Pons (tissue), 1 donor: ENCODE measurements at regions not wholly inside any gene's neighbourhood (a gene's known extent, or its start where the extent isn't known, plus 50 kb on each side); places are given as distances from the start of the nearest gene placed in this dataset.
"Not testable (repeated sequence)": the region's sequence is repeated elsewhere in the genome, so short reads cannot be mapped to it uniquely, and the experiment has no call there.

Experiments
- DNase-seq: peaks from one replicate; pipeline ENCODE4 v3.0.0-alpha.2; 2016; ENCODE audit warnings: low spot score

DNA sequence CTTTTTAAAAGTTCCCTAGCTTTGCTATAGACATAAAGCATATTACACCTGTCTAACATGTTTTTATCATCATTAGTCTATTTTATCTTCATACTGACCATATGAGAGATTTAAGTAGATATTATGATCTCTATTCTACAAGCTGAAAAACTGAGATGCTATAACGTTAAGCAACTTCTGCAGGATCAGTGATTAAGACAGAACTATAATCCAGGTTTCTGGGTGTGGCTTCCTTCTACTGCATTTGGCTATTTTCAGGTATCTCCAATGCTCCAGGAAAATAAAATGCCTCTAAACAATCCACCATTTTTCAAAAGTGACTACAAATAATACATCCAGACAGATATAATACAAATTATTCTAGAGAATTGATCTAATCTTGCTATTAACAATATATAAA, 53.4 kb downstream of the RGS2 start:
- no peak for DNase-seq

DNA sequence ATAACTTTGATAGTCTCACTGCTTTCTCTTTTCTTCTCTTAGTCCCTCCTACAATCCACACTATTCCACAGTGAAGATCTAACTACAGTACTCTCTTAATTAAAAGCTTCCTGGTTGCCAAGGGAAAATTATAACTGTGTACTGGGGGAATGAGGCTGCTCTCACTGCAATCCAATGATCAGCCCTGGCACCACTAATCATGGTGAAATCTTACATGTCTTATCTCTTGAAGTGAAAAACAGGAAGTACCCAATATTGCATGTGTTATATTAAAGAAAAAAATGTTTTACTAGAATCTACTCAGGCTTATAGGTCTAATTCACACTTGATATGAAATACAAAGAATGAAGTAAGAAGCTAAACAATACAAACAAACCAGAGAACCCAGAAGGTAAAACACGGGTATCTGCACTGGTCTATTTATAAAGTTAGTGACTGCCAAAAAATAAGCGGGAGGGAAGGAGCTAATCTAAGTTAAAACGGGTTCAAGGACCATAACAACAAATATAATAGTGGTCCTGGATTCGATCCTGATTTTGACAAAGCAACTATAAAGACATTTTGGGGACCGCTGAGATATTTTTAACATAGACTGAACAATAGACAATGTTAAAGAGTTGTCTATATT, 57.5 kb downstream of the RGS2 start:
- DNase-seq: no peak

DNA sequence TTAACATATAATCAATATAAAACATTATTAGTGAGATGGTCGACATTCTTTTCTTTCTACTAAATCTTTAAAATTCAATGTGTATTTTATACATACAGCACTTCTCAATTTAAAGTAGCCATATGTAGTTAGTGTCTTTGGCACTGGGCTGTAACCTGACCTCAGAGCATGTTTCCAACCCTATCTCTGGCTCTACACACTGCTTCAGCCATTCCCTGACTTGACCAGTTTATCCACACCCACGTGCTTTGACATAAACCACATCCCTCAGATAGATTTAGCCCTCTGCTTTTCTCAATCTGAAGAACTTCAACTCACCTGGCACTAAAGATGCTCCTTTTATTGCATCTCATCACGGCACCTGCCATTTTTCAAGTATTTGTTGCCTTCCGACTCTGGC, 58.3 kb downstream of the RGS2 start:
- DNase-seq: no peak

DNA sequence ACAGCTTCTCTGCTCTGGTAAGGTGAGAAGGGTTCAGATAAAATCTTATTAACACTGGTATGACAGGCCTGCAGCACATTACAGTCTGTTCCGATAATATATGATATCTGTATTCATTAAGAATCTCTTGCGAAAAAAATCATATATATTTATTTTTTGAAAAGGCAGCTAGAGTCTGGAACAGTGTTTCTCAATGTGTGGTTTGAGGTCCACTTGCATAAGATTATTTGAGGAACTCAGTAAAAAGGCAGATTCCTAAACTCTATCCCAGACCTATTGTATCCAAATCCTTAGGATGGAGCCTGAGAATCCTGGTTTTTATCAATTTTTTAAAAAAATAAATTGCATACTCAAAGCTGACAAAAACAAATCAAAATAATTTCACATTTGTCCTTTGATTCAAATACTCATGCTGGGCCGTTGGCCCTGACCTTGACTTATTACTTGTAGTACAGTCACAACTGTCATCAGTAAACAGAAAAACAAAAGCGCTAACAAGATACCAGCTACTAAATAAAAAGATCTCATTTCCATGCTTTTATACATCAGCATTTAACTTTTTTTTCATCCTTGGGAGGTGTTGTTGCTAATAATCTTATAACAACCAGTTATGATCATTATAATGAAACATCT, 60.6 kb downstream of the RGS2 start:
- DNase-seq: no peak

DNA sequence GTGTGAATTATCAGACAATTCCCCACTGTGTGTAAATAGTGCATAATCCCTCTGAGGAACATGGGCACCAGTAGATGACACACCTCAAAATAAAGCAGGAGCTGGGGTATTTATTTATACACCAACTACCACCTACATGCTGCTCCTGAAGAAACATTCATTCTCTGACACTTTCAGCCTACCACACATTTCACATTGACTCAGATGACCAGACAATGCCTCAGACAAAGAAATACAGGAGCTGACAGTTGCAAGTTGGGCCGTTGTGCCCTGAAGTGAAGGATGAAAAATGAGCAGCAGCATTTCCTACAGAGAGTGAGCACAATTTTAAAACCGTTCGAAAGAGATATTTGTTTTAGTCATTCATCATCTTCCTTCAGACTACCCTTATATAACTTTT, 63.2 kb downstream of the RGS2 start:
- DNase-seq: no peak

DNA sequence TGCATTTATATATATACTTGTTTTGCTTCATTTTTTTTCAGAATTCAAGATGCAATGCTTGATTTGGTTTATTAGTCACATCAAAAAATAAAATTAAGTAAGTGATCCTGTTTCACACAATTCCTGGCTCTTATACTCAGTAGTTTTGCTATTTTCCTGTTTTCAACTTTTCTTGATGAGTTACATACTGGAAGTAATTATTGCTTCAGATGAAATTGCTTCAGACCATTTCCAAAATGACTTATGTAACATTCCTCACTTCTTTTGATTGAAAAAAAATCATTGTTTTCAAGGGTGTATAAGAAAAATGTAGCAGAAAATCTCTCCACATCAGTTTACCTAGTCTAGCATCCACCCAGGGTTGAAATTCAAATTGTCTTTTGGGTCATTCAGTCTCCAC, 65.0 kb downstream of the RGS2 start:
- no peak for DNase-seq

DNA sequence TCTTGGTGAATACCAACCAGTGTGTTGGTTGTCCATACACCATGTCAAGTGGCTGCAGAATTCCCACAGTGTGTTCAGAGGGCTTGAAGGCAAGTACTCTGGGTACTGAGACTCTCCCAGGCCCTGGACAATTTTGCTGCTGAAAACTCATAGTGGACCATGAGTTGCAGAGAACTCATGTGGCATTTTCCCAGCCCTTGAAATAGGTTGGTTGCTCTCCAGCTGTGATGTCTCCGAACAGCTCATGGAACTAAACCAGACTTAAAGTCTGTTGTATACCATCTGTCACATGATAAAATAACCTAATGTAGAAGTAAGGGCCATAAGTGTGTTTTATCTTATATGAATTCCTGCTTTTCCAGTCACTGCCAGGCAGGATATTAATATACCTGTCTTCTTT, 67.8 kb downstream of the RGS2 start:
- no peak for DNase-seq

DNA sequence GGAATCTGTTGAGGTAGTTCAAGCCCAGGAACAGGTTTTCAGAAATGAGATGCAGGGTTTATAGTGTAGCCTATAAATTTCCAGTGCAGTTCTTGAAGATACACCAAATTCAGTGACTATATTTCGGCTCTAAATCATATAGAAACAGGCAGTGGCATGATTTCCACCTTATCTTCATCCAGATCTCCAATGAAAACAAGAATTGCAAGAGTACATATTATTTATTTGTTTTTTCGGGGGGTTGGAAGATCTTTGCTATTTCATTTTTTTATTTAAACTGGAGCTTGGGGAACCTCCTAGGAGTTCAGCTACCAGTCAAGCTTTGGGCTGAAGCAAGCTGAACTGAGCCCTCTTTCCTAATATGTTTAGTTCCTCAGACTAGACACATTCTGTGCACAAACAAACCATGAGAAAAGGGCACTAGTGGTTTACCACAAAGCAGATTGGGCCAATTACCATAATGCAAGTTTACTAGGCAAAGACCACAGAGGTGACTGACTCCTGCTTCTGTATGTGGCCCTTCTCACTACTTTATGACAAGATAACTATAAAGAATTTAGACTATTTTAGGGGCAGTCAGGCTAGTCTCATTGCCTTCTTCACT, 68.5 kb downstream of the RGS2 start:
- no peak for DNase-seq

DNA sequence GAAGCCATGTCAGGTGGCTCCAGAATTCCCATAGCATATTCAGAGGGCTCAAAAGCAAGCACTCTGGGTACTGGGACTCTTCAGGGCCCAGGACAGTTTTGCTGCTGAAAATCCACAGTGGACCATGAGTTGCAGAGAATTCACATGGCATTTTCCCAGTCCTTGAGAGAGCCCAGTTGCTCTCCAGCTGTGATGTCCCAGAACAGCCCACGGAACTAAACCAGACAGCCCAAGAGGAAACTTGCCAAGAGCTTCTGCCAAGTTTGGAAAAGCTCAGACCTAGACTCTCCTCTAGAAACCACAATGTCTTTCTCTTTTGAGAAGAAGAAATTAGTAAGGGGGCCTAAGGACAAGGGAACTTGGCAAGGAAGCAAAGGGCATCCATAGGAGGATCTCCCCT, 69.4 kb downstream of the RGS2 start:
- no peak for DNase-seq

DNA sequence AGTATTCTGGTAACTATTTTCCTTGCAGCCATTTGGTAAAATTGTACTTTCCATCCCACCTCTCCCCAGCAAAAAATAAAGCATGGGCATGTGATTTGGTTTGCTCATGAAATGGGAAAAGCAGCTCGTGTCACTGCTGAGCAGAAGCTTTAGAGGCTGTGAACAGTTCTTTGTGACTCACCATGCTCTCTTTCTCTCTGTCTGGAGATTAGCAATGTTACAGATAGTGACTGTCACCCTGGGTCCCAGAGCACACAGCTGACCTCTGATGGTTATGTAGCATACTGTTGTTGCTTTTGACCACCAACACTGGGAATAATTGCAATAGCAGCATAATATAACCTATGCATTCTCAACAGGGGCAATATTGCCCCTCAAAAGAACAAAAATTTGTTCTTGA, 70.6 kb downstream of the RGS2 start:
- DNase-seq: no peak

DNA sequence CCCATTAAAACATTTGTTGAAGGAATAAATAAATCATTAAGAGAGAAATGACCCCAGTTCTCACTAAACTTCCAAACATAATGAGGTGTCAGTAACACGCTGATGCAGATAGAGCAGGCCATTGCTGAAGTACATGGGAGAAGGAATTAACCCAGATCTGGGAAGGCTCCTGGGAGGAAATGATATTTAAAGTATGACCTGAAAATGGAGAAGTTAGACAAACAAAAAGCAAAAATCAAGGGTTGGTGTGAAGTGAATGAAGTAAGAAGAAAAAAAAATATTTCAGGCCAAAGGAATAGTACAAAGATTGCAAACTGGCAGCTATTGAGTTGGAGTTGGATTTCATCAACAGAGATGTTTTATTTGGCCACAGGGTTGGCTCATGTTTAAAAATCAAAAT, 71.4 kb downstream of the RGS2 start:
- DNase-seq: no peak

DNA sequence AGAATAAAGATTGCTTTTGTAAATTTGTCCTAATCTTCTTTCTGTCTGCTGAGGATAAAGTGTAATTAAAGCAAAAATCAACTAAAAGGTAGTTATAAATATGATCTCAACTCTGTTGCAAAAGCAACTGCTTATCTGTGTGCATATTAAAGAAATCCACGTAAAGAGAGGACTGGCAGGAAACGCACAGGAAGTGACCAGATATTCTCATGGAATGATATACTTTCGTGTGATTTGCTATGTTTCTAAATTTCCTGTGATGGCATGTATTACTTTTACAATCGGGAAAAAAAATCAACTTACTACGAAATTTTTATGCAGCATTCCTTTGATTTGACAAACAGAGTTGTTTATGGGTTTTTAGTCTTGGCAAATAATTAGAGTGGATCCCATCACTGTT, 75.4 kb downstream of the RGS2 start:
- DNase-seq: no peak

DNA sequence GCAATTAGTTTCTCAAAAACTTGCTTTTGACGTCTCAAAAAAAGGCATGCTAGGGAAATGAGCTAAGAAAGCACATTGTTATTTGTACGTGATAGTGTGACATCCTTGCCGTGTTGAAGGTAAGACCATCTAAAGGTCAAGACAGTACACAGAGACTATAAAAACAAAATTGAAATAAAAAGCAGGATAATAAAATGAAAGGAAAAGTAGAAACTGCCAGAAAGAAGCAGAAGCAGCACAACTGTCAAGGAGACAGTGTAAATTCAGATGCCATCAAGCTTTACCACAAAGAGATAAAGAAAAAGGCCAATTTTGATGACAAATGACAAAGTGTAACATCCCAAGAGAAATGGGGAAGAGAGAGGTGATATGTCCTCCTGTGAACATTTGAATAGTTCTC, 76.5 kb downstream of the RGS2 start:
- not testable (repeated sequence) for DNase-seq

DNA sequence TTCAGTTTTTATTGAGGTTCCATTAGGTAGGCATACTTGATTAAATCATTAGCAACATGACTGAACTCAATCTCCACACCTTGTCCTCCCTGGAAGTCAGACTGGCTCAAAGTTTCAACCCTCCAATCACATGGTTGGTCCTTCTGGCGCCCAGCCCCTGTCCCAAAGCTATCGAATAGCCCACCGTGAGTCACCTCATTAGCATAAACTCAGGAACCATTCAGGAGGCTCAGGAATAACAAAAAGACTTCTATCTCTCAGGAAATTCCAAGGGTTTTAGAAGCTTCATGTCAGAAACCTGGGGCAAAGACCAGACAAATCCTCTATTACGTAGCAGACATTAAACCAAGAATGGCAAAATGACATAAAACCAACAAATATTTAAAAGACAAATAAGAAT, 78.6 kb downstream of the RGS2 start:
- no peak for DNase-seq

DNA sequence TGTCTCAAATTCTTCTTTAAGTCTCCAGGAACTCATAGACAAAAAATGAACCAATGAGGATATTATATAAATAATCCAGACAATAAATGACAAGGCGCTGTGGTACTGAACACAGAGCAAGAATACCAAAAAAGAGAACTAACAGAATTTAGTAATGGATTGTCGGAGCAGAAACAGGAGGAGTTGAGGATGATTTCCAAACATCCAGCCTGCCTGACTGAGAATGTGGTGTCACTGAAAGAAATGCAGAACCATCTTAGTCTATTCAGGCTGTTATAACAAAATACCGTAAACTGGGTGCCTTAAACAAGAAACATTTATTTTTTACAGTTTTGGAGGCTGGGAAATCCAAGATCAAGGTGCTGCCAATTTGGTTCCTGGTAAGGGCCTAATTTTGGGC, 79.7 kb downstream of the RGS2 start:
- no peak for DNase-seq

DNA sequence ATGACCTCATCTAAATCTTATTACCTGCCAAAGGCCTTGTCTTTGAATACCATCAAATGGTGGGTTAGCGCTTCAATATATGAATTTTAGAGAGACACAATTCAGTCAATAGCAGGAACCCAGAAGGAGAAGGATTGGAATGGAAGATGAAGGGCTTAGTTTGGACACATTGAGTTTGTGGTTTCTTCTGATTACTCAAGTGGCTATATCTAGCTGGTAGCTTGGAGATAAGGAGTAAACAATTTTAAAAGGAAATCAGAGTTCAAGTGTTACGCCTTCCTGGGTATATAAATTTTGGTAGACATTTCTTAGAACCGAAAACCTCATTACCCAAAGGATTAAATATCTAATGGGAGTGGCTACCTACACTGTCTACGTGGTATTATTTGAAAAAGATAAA, 80.2 kb downstream of the RGS2 start:
- no peak for DNase-seq

DNA sequence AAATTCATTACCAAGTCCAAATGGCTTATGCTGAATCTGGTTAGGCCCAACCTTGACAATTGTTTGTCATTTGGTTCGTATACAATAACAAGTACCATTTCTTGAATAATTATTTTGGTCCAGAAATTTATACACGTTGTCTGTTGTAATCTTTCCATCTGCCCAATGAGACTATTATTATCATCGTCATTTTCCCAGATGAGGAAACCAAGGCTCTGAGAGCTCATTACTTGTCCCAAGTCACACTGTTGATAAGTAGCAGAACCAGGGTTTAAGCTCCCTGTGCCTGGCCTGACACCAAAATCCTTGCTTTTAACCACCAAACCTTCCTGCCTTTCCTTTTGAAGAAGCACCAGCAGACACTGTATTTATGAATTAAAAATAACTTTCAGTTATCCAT, 81.3 kb downstream of the RGS2 start:
- no peak for DNase-seq

DNA sequence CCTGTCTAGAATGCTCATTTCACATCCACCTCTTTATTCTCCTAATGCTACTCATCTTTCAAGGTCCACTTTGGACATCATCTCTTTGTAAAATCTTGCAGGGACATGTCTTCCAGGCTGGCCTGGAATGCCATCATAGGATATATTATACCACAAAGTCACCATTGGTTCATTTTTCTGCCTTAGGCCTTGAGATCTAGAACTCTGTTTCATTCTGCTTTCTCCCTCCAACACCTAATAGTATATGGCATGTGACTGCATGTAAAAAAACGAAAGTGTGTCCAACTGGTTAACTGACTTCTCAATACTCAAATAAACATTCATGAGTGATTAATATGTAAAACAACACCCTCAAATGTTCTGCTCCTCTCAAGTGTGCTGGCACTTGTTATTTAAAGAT, 84.1 kb downstream of the RGS2 start:
- DNase-seq: no peak

DNA sequence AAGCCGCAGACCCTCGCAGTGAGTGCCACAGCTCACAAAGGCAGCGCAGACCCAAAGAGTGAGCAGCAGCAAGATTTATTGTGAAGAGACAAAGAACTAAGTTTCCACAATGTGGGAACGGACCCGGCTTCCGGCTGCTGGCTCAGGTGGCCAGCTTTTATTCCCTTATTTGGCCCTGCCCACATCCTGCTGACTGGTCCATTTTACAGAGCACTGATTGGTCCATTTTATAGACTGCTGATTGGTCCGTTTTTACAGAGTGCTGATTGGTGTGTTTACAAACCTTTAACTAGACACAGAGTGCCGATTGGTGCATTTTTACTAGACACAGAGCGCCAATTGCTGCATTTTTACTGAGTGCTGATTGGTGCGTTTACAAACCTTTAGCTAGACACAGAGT, 86.6 kb downstream of the RGS2 start:
- not testable (repeated sequence) for DNase-seq

DNA sequence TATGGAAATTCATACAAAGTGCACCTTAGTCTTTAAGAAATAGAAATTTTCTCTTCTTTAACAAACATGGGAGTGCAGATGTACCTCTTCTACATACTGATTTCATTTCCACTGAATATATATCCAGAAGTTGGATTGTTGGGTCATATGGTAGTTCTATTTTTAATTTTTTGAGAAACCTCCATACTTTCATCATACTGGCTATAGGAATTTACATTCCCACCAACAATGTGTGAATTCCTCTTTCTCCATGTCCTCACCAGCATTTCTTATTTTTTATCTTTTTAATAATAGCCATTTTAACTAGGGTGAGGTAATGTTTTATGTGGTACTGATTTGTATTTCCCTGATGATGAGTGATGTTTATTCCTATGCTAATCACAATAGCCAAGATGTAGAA, 87.5 kb downstream of the RGS2 start:
- DNase-seq: no peak

DNA sequence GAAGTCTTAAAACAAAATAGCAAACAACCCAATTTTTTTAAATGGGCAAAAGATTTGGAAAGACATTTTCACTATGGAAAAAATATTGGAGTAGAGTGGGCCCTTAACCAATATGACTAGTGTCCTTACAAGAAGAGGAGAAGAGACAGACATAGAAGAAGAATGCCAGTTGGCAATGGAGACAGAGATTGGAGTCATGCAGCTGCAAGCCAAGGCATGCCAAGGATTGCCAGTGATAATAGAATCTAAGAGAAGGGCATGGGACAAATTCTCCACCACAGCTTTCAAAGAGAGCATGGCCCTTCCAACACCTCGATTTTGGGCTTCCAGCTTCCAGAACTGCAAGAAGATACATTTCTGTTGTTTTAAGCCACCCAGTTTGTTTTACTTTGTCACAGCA, 92.7 kb downstream of the RGS2 start:
- no peak for DNase-seq

DNA sequence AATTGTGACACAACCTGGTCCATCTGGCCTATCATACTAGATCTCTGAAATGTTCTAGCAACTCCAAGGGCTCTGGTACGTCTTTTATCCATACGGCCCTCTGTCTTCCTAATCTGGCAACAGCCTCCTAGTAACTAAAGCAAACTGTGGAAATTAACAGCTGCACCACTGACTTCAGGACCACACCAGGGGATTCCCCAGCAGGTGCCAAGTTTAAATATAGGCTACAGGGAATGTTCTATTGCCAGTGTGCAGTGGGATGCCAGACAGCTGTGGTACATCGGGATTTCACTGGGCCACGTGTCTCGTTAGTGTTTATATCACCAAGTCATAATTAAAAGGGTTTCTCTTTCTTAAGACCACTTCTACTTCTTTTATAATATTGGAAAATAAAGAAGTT, 94.3 kb downstream of the RGS2 start:
- DNase-seq: no peak

DNA sequence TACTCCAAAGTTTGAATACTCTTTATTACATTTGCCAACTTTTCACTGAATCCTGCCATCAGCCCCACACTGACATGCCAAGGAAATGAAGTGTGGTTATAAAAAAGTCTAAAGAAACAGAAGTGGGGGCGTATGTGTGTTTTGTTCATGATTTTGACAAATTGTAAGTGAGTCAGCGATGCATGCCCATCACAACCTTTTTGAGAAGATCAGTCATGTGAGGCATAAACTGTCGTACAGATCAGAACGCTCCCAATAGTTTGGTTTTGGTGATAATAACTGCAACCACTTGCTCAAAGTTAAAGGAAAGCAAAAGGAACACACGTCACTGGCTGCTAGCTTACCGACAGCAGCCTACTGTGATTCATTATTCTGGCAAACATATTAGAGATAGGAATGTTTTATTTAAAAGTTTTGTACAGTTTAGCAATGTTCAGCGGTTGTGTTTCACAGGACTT, 95.6 kb downstream of the RGS2 start:
- DNase-seq: no peak

DNA sequence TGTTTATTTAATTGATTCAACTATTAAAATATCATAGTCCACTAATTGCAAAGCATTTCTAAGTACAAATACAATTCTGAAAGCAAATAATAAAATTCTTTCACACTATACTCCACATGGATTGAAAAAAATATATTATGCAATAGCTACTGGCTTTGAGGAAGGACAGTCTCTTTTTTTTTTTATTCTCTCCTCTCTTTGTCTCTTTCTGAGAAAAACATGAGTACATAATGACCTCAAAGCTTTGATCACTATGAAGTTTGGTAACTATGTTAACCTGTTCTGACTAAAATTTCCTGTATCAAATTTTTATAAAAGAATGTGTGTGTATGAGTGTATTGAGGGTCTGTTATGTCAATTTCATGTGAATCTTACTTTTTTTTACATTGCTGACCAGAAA, 96.2 kb downstream of the RGS2 start:
- DNase-seq: no peak
